ENCODE measurements at regions not wholly inside any gene's neighbourhood (a gene's known extent, or its start where the extent isn't known, plus 50 kb on each side); places are given as distances from the start of the nearest gene placed in this dataset.

- DNase-seq (ENCODE audit: low read depth), result peak; percentile 44
- TF ChIP-seq, protein P1, sequence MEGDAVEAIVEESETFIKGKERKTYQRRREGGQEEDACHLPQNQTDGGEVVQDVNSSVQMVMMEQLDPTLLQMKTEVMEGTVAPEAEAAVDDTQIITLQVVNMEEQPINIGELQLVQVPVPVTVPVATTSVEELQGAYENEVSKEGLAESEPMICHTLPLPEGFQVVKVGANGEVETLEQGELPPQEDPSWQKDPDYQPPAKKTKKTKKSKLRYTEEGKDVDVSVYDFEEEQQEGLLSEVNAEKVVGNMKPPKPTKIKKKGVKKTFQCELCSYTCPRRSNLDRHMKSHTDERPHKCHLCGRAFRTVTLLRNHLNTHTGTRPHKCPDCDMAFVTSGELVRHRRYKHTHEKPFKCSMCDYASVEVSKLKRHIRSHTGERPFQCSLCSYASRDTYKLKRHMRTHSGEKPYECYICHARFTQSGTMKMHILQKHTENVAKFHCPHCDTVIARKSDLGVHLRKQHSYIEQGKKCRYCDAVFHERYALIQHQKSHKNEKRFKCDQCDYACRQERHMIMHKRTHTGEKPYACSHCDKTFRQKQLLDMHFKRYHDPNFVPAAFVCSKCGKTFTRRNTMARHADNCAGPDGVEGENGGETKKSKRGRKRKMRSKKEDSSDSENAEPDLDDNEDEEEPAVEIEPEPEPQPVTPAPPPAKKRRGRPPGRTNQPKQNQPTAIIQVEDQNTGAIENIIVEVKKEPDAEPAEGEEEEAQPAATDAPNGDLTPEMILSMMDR (IDR thresholded peaks at IDR 0.05; ENCODE audit: low read length, missing control alignments), result no peak
- H3K4me3 ChIP-seq (replicated peaks; ENCODE audit: low read depth, low read length), result no peak overlapping the region
These were observed 315.5 kb upstream of the FLRT2 start for GRCh38 chr14:85214471-85214870.

DNA sequence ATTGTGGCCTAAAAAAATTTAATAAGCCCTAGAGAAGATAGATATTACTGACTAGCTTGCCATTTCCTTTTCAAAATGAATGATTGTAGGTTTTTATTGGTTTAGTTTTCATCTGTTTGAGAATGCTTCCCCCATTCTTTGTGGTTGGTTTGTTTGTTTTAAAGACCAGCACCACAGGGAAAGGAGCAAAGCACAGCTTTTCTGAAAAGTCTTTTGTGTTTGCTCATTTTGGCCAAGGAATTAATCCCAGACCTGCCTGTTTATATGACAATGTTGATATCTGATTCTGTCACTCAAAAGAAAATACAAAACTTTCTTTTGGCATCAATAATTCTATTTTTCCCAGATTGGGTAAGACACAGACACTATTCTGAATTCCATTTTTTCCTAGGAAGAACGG lies 312.5 kb upstream of the FLRT2 start:
- no peak for DNase-seq (ENCODE audit: low read depth)
- TF ChIP-seq, protein P1 (IDR thresholded peaks at IDR 0.05; ENCODE audit: low read length, missing control alignments), result no peak
- no peak overlapping the region for H3K4me3 ChIP-seq (replicated peaks; ENCODE audit: low read depth, low read length)

- no peak overlapping the region for H3K4me3 ChIP-seq (replicated peaks; ENCODE audit: low read depth, low read length)
- no peak for DNase-seq (ENCODE audit: low read depth)
- TF ChIP-seq, protein P1 (IDR thresholded peaks at IDR 0.05; ENCODE audit: low read length, missing control alignments), result no peak
These were observed 311.0 kb upstream of the FLRT2 start for GRCh38 chr14:85218982-85219381.

- no peak for DNase-seq (ENCODE audit: low read depth)
- TF ChIP-seq, protein P1 (IDR thresholded peaks at IDR 0.05; ENCODE audit: low read length, missing control alignments), result no peak
- no peak overlapping the region for H3K4me3 ChIP-seq (replicated peaks; ENCODE audit: low read depth, low read length)
These were observed 308.1 kb upstream of the FLRT2 start for GRCh38 chr14:85221832-85222231.

GRCh38 chr14:85222341-85222740 lies 307.6 kb upstream of the FLRT2 start:
- no peak for DNase-seq (ENCODE audit: low read depth)
- TF ChIP-seq, protein P1 (IDR thresholded peaks at IDR 0.05; ENCODE audit: low read length, missing control alignments), result no peak

DNA sequence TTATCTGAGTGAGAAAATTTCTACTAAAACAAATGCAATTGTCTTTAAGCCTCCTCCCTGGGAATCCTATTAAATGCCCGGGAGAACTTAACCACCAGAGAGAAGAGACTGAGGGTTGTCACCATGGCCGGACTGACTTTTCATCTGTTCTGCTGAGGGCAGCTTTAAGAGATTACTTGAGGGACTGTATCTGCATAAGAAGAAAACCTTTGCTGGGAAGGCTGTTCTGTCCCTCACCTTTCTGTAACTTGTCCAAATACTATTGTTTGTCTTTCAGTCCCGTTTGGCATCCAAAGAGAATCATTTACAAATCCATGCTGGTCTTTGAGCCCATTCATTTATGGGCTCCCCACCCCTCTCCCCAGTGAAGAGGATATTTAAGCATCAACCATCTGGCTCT lies 306.3 kb upstream of the FLRT2 start:
- TF ChIP-seq, protein P1 (IDR thresholded peaks at IDR 0.05; ENCODE audit: low read length, missing control alignments), result no peak
- no peak for DNase-seq (ENCODE audit: low read depth)
- H3K4me3 ChIP-seq (replicated peaks; ENCODE audit: low read depth, low read length), result no peak overlapping the region

More at GRCh38 chr14:85222341-85222740, 307.6 kb upstream of the FLRT2 start:
- no peak overlapping the region for H3K4me3 ChIP-seq (replicated peaks; ENCODE audit: low read depth, low read length)

DNA sequence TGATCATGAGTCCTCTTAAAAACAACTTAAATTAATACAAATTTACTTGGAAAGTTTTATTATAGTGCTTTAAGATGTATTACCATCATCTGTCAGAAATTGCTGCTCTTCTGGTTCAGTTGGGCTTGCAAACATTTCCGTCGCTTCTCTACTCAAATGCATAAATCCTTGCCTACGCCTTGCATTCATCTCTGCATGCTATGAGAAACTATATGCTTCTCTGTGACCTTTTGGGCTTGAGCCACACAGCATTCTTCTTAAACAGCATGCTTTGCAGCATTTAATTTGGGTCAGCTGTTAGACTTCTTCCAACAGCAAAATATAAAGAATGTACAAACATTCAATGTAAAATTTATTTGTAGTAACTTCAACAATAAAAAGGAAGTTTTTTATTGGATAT lies 305.7 kb upstream of the FLRT2 start:
- TF ChIP-seq, protein P1 (IDR thresholded peaks at IDR 0.05; ENCODE audit: low read length, missing control alignments), result no peak
- H3K4me3 ChIP-seq (replicated peaks; ENCODE audit: low read depth, low read length), result no peak overlapping the region
- DNase-seq (ENCODE audit: low read depth), result no peak

Data from fibroblast of pulmonary artery (primary cell).